Stimulated activated CD4-positive, alpha-beta T cell treated with anti-CD3 and anti-CD28 coated beads, Interleukin-2, amount 100 ng/mL, for 24 hours (primary cell): ENCODE measurements at regions not wholly inside any gene's neighbourhood (a gene's known extent, or its start where the extent isn't known, plus 50 kb on each side); places are given as distances from the start of the nearest gene placed in this dataset.
"Not testable (repeated sequence)": the region's sequence is repeated elsewhere in the genome, so short reads cannot be mapped to it uniquely, and the experiment has no call there.

Experiments used
- DNase-seq, 2 donors: peaks; one replicate each; pipeline ENCODE4 v3.0.0-alpha.2; 2020

DNA sequence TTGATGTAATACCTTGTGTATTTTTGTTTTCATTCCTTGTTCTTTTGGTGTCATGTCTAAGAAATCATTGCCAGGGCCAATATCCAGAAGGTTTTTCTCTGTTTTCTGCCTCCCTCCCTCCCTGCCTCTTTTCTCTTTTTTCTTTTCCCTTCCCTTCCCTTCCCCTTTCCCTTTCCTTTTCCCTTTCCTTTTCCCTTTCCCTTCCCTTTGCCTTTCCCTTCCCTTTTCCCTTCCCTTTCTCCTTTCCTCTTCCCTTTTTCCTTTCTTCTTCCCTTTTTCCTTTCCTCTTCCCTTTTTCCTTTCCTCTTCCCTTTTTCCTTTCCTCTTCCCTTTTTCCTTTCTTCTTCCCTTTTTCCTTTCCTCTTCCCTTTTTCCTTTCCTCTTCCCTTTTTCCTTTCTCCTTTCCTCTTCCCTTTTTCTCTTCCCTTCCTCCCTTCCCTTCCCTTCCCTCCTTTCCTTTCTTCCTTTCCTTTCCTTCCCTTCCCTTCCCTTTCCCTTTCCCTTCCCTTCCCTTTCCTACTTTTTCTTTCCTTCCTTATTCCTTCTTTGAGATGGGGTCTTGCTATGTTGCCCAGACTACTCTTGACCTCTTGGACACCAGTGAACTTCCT lies 646.1 kb downstream of the RAPGEF2 start:
- DNase-seq = no peak

DNA sequence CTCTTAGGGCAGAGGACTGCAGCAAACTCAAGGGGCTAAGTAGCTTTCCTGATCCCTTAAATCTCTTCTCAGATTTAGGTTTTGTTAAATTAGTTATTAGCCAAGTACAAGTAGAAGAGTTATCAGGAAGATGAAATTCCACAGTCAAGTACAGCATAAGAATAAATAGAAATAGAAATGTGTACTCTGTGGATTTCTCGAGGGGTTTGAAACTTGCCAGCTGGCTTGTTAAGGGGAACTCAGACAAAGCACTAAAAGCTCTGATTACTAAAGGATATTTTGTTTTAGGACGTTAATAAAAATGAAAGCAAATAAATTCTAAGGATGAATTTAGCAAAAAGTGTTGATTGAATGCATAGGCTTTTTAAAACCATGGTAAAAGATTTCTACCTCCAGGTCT lies 654.6 kb downstream of the RAPGEF2 start:
- no peak for DNase-seq

DNA sequence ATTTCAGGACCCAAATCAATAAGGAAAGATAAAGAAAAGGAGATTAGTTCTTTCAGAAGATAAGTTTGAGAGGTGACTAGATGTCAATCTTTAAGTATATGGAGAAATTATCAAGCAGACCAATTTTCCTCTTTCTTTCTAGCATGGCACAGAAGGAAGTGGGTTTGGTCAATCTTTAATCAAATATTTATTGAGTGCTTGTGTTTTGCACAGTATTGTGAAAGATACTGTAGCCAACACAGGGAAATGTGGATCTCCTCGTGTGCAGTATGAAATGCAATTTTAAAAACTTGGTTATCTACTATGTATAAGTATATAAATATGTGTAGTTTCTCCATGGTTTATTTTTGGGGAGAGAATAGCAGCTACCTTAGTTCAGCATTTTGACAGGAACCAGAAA lies 655.2 kb downstream of the RAPGEF2 start:
- DNase-seq = no peak

GRCh38 chr4:159762672-159763071 lies 659.8 kb downstream of the RAPGEF2 start:
- no peak for DNase-seq

DNA sequence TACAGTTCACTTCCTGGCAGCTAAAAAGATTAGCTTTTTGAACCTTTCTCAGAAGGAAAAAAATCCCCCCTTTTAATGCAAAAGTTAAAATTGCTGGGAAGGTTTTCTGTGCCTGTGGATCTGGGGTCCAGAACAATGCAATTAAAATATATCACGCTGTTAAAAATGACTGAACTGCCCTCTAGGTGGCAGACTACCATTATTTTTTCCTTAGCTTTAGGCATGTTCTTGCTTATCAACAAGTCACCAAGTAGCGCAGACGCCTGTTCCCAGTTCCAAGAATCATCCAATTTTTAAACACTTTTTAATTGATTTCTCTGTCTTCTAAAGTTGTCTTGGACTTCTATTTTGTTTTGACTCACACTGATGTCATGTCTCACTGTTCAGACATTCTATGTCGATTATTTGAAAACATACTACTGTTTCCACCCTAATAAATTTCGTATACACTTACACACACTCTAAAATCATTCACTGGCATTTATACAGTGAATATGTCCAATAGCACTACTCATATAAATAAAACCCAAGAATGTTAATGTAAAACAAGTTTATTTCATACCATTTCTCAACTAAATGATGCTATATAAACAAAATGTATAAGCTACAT lies 661.6 kb downstream of the RAPGEF2 start:
- DNase-seq = no peak

DNA sequence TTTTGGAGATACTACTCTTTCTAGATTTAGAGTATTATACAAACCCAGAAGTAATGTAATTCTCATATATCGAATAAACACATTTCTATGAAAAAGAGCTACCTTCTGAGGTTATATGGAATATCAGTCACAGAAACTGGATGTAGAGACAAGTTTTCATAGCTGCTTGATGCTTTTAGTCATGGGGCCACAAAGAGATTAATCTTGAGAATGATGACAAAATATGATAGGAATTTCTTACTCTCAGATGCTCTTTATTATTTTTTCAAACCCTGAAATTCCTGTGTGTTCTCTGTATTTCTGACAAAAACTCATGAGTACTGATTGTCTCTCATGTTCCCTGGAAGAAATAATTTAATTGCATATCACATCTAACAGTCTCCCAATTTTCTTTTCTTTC lies 662.5 kb downstream of the RAPGEF2 start:
- no peak for DNase-seq

GRCh38 chr4:159766241-159766640 lies 663.4 kb downstream of the RAPGEF2 start:
- no peak for DNase-seq

DNA sequence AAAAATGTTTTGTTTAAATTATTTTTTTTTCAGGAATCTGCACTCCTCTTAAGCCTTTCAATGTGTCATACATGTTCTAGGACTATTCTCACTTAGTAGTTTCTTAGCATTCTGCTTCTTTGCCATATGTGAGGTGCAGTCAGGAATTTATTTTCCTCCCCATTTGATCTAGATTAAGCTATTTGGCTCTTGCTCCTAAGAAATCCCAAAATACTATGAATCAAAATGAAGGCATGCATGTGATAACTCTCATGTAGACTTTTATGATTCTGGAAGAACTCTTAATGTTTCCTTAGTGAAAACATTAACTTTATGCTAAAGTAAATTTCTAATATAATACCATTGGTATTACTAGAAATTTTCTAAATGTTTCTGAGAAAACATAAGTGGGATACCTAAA lies 664.5 kb downstream of the RAPGEF2 start:
- no peak for DNase-seq

GRCh38 chr4:159768016-159768415 lies 665.1 kb downstream of the RAPGEF2 start:
- no peak for DNase-seq

- DNase-seq = no peak
Observed at GRCh38 chr4:159770401-159770800, 667.5 kb downstream of the RAPGEF2 start.

- DNase-seq = no peak
Observed at GRCh38 chr4:159770969-159771368, 668.1 kb downstream of the RAPGEF2 start.

DNA sequence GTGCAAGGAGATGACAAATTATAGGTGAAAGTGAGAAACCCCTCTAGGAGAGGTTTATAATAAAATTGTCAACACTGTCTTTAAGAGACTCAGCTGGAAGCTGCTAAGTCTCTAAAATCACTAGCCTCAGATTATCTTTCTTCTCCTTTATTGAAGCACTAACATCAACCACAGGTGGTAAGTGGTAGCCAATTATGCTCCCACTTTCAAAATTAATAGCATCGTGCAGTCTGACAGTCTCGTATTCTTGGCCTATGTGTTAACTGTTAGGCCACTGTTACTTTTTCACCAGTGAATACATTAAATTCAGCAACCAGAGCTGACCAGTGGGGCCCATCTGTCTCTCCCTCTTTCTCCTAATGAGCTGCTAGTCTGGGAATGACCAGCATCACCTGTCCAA lies 674.1 kb downstream of the RAPGEF2 start:
- DNase-seq = no peak

- no peak for DNase-seq
Observed at GRCh38 chr4:159777689-159778088, 674.8 kb downstream of the RAPGEF2 start.

- DNase-seq = no peak
Observed at GRCh38 chr4:159778298-159778697, 675.4 kb downstream of the RAPGEF2 start.

DNA sequence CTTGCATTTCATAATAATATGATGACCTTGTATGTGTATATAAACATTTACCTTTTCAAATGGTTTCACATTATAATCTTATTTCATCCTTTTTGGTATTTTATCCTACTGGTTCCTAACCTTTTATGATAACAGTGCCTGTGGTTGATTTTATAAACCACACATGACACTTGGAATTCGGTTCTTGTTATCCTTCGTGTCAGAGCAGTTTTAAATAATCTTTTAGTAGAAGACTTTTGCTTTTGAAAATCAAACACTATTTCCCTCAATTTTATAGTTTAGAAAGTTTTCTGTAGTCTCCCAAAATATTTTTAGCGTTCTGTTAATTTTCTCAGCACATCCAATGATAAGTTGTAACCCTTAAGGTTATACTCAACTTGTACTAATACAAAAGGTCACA lies 676.8 kb downstream of the RAPGEF2 start:
- DNase-seq = no peak

DNA sequence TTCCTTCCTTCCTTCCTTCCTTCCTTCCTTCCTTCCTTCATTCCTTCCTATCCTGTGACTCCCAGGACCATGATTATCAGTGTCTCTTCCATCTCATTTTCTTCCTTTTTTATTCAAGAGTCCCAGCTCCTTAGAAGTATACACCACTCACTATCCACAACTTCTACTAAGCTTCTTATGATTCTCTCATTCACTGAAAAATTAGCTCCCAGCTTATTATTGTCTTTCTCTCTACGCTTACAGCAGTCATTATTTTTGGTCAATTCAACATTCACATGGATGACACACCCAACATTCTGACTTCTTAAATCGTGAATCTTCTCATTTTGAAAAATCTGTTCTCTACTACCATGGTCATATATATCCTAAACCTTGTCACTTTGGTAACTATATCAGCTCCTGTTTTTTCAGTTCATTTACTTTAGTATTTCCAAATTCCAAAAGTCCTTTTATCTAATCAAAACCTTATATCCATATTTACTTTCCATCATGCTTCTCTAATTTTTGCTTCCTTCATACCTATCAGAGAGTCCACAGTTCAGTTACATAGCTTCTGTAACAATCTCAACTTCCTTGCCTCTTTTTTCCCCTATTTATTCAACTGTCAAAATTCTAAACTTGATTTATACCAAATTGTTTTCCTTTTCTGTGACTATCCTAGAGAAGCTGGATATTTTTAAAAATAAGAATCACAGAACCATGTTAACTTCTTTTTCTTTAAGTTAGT lies 677.5 kb downstream of the RAPGEF2 start:
- DNase-seq = no peak

DNA sequence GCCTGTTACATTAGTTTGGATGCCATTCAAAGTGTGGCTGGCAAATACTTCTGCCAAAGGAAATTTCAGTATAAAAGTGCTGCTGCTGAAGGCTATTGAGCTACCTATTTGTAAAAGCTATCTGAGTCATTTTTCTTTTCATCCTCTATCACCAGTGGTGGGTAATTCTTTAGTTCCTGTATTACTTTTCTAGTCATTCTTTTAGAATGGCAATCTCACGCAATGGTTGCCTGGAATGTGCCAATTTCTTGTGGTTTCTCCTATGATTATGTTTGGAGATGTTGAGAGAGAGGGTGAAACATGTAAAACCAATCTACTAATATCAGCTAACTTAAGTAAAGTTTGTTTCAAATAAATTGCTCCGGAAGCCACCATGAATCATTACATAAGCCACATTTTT lies 685.0 kb downstream of the RAPGEF2 start:
- DNase-seq = no peak

- no peak for DNase-seq
Observed at GRCh38 chr4:159791334-159791733, 688.5 kb downstream of the RAPGEF2 start.

DNA sequence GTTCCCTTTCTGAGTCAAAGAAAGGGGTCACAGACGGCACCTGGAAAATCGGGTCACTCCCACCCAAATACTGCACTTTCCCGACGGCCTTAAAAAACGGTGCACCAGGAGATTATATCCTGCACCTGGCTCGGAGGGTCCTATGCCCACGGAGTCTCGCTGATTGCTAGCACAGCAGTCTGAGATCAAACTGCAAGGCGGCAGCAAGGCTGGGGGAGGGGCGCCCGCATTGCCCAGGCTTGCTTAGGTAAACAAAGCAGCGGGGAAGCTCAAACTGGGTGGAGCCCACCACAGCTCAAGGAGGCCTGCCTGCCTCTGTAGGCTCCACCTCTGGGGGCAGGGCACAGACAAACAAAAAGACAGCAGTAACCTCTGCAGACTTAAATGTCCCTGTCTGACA lies 701.7 kb downstream of the RAPGEF2 start:
- DNase-seq = not testable (repeated sequence)

- no peak for DNase-seq
Observed at GRCh38 chr4:159823743-159824142, 720.9 kb downstream of the RAPGEF2 start.

DNA sequence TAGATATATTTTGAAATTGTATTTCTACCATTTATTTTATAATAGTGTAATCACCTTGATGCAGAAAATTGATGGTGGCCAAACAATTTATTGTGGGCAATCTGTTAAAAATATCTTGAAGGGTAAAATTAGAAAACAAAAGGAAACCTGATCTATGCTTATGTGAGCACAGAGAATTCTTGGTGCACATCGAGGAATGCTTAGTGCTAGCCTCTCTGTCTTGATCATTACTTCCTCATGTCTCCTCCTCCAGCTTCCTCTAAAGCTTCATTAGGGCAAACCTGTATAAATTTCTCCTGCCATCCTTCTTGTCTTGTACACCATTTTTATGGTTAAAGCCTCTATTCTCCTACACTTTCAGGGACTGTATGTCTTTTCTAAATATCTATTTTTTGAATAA lies 725.8 kb downstream of the RAPGEF2 start:
- DNase-seq = no peak

- DNase-seq = no peak
Observed at GRCh38 chr4:159829184-159829583, 726.3 kb downstream of the RAPGEF2 start.

DNA sequence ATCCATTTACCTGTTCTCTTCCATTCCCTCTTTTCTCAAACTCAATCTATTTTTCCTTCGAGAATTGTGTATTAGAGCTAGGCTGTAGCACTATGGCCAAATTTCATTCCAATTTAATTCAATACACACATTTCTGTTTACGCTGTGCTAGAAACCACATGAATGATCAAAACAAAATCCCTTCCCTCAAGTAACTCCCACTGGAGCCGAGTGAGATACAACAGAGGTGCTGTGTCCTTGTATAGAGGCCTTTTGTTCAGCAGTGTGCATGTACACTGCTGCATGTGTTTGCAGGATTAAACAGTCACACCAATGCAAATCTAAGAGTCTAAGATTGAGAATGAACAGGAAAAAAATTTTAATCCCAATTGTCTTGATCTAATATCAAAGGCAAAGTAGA lies 734.2 kb downstream of the RAPGEF2 start:
- DNase-seq = no peak

DNA sequence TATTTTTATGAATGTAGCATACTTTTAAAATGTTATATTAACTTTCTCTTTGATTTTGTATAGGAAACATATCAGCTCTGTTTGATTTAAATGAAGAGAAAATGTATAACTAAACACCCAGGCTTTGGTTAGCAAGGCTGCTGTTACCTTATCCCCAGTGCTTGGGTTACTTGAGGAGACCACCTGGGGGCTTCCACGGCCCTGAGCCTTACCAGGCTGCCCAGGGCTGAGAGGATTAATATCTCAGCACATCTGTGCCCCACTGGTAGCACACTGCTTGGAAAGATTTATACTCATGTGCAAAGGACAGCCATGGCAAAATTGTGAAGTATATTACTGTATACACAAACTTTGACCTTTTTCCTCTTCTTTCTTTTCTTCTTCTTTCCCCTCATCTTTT lies 752.9 kb downstream of the RAPGEF2 start:
- DNase-seq = no peak

DNA sequence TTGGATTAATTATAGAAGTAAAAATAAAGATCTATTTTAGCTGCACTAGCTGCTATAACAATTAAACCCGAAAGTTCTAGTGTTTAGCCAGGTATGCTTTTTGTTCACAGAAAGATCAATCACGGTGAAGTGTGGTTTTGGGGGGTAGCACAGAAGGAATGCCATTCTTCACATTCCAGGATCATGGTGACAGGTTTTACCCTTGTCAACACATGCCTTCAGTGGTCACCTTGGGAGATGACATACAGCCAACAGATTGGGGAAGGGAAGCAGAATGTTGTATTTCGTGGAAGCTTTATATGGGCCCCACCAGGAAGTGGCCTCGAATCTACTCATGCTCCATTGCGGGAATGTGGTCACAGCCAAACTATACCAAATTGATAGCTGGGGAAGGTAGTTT lies 753.6 kb downstream of the RAPGEF2 start:
- no peak for DNase-seq
